ENCODE measurements at regions not wholly inside any gene's neighbourhood (a gene's known extent, or its start where the extent isn't known, plus 50 kb on each side); places are given as distances from the start of the nearest gene placed in this dataset.

DNA sequence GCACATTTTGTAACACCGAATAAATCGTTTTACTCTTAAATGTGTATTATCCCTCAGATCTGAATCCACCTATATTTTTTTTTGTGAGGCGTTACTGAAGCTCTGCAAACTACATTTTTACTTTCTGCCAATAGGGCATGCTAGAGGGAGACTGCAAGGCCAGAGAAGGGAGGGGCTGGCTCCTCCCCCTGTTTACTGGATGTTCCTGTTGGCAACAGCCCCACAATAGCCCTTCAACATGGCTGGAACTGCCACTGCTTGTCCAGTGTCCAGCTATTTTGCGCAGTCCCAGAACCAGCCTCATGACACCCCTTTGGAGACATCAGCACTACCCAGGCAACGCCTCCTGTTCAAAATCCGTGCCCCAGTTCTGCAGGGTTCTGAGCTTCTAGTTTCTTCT, 85.4 kb upstream of the MIER3 start:
- no peaks in the 10 kb centered on the region for H3K36me3 ChIP-seq (ENCODE audit: insufficient read depth, insufficient read length, low read length)
- no peaks in the 10 kb centered on the region for H3K9me3 ChIP-seq (ENCODE audit: insufficient read depth, low read length)
- no peak overlapping the region for H3K9ac ChIP-seq (ENCODE audit: insufficient read length, low read depth)
- H3K4me1 ChIP-seq (ENCODE audit: insufficient read depth, insufficient read length) = no peaks in the 10 kb centered on the region
- no peaks in the 10 kb centered on the region for H3K27me3 ChIP-seq (ENCODE audit: insufficient read depth, insufficient read length)
- H3K4me3 ChIP-seq (ENCODE audit: insufficient read length, low read depth) = no peak overlapping the region
- TF ChIP-seq YY1 (IDR thresholded peaks at IDR 0.05; ENCODE audit: insufficient read depth, insufficient read length) = no peak
- no peak for TF ChIP-seq SUZ12 (IDR thresholded peaks at IDR 0.05; ENCODE audit: extremely low read depth, insufficient read depth, insufficient read length)
- TF ChIP-seq ZNF274 (IDR thresholded peaks at IDR 0.05; ENCODE audit: low read depth, low read length) = no peak
- DNase-seq (ENCODE audit: low read depth, low spot score) = peak; percentile 5

- Histone ChIP-seq H3K4me1 (ENCODE audit: insufficient read depth, insufficient read length) (no peaks in the 10 kb centered on the region), H3K27me3 (ENCODE audit: insufficient read depth, insufficient read length) (no peaks in the 10 kb centered on the region), H3K9ac (ENCODE audit: insufficient read length, low read depth) (no peak overlapping the region), H3K9me3 (ENCODE audit: insufficient read depth, low read length) (no peaks in the 10 kb centered on the region), H3K36me3 (ENCODE audit: insufficient read depth, insufficient read length, low read length) (no peaks in the 10 kb centered on the region), H3K4me3 (ENCODE audit: insufficient read length, low read depth) (no peak overlapping the region)
- no peak for DNase-seq (ENCODE audit: low read depth, low spot score)
- no peak for TF ChIP-seq ZNF274 (IDR thresholded peaks at IDR 0.05; ENCODE audit: low read depth, low read length)
- no peak for TF ChIP-seq SUZ12 (IDR thresholded peaks at IDR 0.05; ENCODE audit: extremely low read depth, insufficient read depth, insufficient read length)
- TF ChIP-seq YY1 (IDR thresholded peaks at IDR 0.05; ENCODE audit: insufficient read depth, insufficient read length) = no peak
Measured at GRCh38 chr5:57041570-57041969, 89.6 kb upstream of the MIER3 start.

- TF ChIP-seq SUZ12 (IDR thresholded peaks at IDR 0.05; ENCODE audit: extremely low read depth, insufficient read depth, insufficient read length) (no peak), ZNF274 (IDR thresholded peaks at IDR 0.05; ENCODE audit: low read depth, low read length) (no peak), YY1 (IDR thresholded peaks at IDR 0.05; ENCODE audit: insufficient read depth, insufficient read length) (no peak)
- H3K4me3 ChIP-seq (ENCODE audit: insufficient read length, low read depth) = no peak overlapping the region
- no peaks in the 10 kb centered on the region for H3K36me3 ChIP-seq (ENCODE audit: insufficient read depth, insufficient read length, low read length)
- no peaks in the 10 kb centered on the region for H3K4me1 ChIP-seq (ENCODE audit: insufficient read depth, insufficient read length)
- no peak for DNase-seq (ENCODE audit: low read depth, low spot score)
- H3K27me3 ChIP-seq (ENCODE audit: insufficient read depth, insufficient read length) = no peaks in the 10 kb centered on the region
- H3K9ac ChIP-seq (ENCODE audit: insufficient read length, low read depth) = no peak overlapping the region
- no peaks in the 10 kb centered on the region for H3K9me3 ChIP-seq (ENCODE audit: insufficient read depth, low read length)
Measured at GRCh38 chr5:57042524-57042931, 90.6 kb upstream of the MIER3 start.

DNA sequence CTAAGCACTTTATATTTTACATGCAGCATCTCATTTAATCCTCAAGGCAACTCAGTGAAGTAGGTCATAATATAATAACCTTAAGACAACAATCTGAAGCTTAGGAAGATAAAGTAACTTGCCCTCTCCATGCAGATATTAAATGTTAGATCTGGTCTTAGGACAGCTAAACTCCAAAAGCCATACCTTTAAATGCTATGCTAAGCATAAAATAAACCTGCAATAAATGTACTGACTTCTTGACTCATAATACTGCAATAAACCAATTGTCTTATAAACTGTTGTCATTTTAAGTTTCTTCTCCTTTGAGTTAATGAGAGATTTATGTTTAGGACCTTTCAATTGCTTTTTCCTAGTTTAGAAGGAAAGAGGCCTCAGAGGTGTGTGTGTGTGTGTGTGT, 102.2 kb upstream of the MIER3 start:
- DNase-seq (ENCODE audit: low read depth, low spot score) = no peak
- no peak overlapping the region for H3K4me3 ChIP-seq (ENCODE audit: insufficient read length, low read depth)
- no peaks in the 10 kb centered on the region for H3K27me3 ChIP-seq (ENCODE audit: insufficient read depth, insufficient read length)
- TF ChIP-seq YY1 (IDR thresholded peaks at IDR 0.05; ENCODE audit: insufficient read depth, insufficient read length) = no peak
- no peak for TF ChIP-seq ZNF274 (IDR thresholded peaks at IDR 0.05; ENCODE audit: low read depth, low read length)
- no peak for TF ChIP-seq SUZ12 (IDR thresholded peaks at IDR 0.05; ENCODE audit: extremely low read depth, insufficient read depth, insufficient read length)
- H3K9ac ChIP-seq (ENCODE audit: insufficient read length, low read depth) = no peak overlapping the region
- no peaks in the 10 kb centered on the region for H3K4me1 ChIP-seq (ENCODE audit: insufficient read depth, insufficient read length)
- no peaks in the 10 kb centered on the region for H3K36me3 ChIP-seq (ENCODE audit: insufficient read depth, insufficient read length, low read length)
- H3K9me3 ChIP-seq (ENCODE audit: insufficient read depth, low read length) = no peaks in the 10 kb centered on the region

- TF ChIP-seq YY1 (IDR thresholded peaks at IDR 0.05; ENCODE audit: insufficient read depth, insufficient read length) = no peak
- no peak for TF ChIP-seq SUZ12 (IDR thresholded peaks at IDR 0.05; ENCODE audit: extremely low read depth, insufficient read depth, insufficient read length)
- no peak for TF ChIP-seq ZNF274 (IDR thresholded peaks at IDR 0.05; ENCODE audit: low read depth, low read length)
- Histone ChIP-seq H3K36me3 (ENCODE audit: insufficient read depth, insufficient read length, low read length) (no peaks in the 10 kb centered on the region), H3K9me3 (ENCODE audit: insufficient read depth, low read length) (no peaks in the 10 kb centered on the region), H3K4me1 (ENCODE audit: insufficient read depth, insufficient read length) (no peaks in the 10 kb centered on the region), H3K9ac (ENCODE audit: insufficient read length, low read depth) (no peak overlapping the region), H3K27me3 (ENCODE audit: insufficient read depth, insufficient read length) (no peaks in the 10 kb centered on the region), H3K4me3 (ENCODE audit: insufficient read length, low read depth) (no peak overlapping the region)
- no peak for DNase-seq (ENCODE audit: low read depth, low spot score)
Measured at GRCh38 chr5:57054671-57055070, 102.7 kb upstream of the MIER3 start.

DNA sequence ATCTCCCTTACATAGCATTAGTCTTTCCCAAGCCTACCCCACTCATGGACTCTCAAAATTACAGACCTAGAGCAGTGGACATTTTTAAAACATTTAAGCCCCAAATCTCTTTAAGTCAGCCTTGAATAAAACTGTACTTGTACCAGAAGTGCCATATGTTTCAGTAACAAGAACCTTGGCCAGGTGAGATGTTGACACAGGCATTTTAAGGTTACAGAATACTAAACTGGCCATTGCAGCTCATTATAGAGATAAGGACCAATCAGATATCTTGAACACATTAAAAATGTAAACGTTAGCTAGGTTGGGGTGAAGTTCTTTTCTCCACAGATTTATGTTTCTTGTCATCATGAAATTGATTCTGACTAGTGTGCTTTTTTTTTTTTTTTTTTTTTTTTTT, 103.8 kb upstream of the MIER3 start:
- Histone ChIP-seq H3K9me3 (ENCODE audit: insufficient read depth, low read length) (no peaks in the 10 kb centered on the region), H3K27me3 (ENCODE audit: insufficient read depth, insufficient read length) (no peaks in the 10 kb centered on the region), H3K9ac (ENCODE audit: insufficient read length, low read depth) (no peak overlapping the region), H3K4me3 (ENCODE audit: insufficient read length, low read depth) (no peak overlapping the region), H3K4me1 (ENCODE audit: insufficient read depth, insufficient read length) (no peaks in the 10 kb centered on the region), H3K36me3 (ENCODE audit: insufficient read depth, insufficient read length, low read length) (no peaks in the 10 kb centered on the region)
- no peak for DNase-seq (ENCODE audit: low read depth, low spot score)
- TF ChIP-seq ZNF274 (IDR thresholded peaks at IDR 0.05; ENCODE audit: low read depth, low read length) = no peak
- no peak for TF ChIP-seq SUZ12 (IDR thresholded peaks at IDR 0.05; ENCODE audit: extremely low read depth, insufficient read depth, insufficient read length)
- no peak for TF ChIP-seq YY1 (IDR thresholded peaks at IDR 0.05; ENCODE audit: insufficient read depth, insufficient read length)

DNA sequence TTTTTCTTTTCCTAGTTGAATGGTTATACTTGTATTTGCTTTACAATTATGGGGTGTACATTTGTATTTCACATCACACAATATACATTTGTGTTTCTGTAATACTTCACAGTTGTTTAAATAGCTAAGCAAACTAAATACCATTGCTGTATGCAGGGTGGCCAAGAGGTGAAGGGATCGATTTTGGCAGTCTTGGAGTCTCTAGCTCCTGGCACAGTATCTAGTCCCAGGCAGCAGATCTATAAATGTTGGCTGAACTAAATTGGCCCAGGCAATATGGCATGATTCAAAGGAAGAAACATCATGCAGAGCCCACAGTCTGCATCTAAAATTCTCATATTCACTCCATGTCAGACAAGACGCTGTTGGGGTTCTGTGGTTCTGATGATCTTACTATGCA, 110.1 kb upstream of the GPBP1 start:
- no peaks in the 10 kb centered on the region for H3K27me3 ChIP-seq (ENCODE audit: insufficient read depth, insufficient read length)
- no peak overlapping the region for H3K9ac ChIP-seq (ENCODE audit: insufficient read length, low read depth)
- no peak for TF ChIP-seq YY1 (IDR thresholded peaks at IDR 0.05; ENCODE audit: insufficient read depth, insufficient read length)
- TF ChIP-seq ZNF274 (IDR thresholded peaks at IDR 0.05; ENCODE audit: low read depth, low read length) = no peak
- no peak for TF ChIP-seq SUZ12 (IDR thresholded peaks at IDR 0.05; ENCODE audit: extremely low read depth, insufficient read depth, insufficient read length)
- no peaks in the 10 kb centered on the region for H3K36me3 ChIP-seq (ENCODE audit: insufficient read depth, insufficient read length, low read length)
- H3K4me3 ChIP-seq (ENCODE audit: insufficient read length, low read depth) = no peak overlapping the region
- H3K9me3 ChIP-seq (ENCODE audit: insufficient read depth, low read length) = no peaks in the 10 kb centered on the region; the same call in 1 of the 2 replicates
- no peak for DNase-seq (ENCODE audit: low read depth, low spot score)
- H3K4me1 ChIP-seq (ENCODE audit: insufficient read depth, insufficient read length) = no peaks in the 10 kb centered on the region
